ENCODE measurements at regions not wholly inside any gene's neighbourhood (a gene's known extent, or its start where the extent isn't known, plus 50 kb on each side); places are given as distances from the start of the nearest gene placed in this dataset.

DNA sequence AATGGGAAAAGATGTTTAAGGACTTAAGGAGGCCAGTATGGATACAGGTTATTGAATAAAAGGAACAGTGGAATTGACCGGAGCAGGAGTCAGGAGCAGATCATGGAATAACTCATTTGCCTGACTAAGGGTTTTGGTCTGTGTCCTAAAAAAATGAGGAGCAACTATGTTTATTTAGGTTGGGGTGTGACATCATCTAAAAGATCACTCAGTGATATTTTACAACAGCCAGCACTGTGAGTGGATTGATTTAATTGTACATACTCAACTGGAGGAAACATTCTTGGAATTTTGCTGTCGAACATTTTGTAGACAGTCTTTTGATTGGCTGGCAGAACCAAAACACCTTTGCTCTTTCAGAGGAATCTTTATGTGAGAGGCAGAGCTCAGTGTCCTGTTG lies 348.6 kb upstream of the CDIN1 start:
- TF ChIP-seq POLR2A (IDR thresholded peaks at IDR 0.05): no peak
- no peak overlapping the region for H3K27ac ChIP-seq
- whole genome bisulfite sequencing, 2 donors (ENCODE audit: low coverage in 1 of 2): 72 to 73% methylated on average over 2 of the region's 2 CpGs
- no peaks in the 10 kb centered on the region for H3K27me3 ChIP-seq
- no peaks in the 10 kb centered on the region for H3K4me1 ChIP-seq
- ATAC-seq: no peak
- no peak overlapping the region for H3K4me3 ChIP-seq
- H3K9me3 ChIP-seq: no peaks in the 10 kb centered on the region
- H3K36me3 ChIP-seq: no peaks in the 10 kb centered on the region

DNA sequence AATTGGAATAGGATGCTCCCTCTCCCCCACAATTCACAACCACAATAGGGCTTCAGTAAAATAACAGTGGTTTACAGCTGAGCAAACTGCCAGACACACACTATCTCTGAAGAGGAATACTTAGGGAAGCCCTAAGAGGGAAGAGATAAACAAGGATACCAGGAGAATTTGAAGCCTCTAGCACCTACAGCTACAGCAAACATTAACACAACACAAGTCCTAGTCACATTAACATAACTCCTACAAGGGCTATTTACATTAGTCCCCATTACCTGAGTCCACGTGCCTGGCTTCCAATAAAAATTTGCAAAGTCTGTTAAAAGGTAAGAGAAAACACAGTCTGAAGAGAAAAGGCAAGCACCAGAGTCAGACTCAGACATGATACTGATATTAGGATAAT lies 346.9 kb upstream of the CDIN1 start:
- Histone ChIP-seq H3K27ac (no peak overlapping the region), H3K9me3 (no peaks in the 10 kb centered on the region), H3K4me3 (no peak overlapping the region), H3K27me3 (no peaks in the 10 kb centered on the region), H3K4me1 (no peaks in the 10 kb centered on the region), H3K36me3 (no peaks in the 10 kb centered on the region)
- no peak for ATAC-seq
- TF ChIP-seq, protein P1, sequence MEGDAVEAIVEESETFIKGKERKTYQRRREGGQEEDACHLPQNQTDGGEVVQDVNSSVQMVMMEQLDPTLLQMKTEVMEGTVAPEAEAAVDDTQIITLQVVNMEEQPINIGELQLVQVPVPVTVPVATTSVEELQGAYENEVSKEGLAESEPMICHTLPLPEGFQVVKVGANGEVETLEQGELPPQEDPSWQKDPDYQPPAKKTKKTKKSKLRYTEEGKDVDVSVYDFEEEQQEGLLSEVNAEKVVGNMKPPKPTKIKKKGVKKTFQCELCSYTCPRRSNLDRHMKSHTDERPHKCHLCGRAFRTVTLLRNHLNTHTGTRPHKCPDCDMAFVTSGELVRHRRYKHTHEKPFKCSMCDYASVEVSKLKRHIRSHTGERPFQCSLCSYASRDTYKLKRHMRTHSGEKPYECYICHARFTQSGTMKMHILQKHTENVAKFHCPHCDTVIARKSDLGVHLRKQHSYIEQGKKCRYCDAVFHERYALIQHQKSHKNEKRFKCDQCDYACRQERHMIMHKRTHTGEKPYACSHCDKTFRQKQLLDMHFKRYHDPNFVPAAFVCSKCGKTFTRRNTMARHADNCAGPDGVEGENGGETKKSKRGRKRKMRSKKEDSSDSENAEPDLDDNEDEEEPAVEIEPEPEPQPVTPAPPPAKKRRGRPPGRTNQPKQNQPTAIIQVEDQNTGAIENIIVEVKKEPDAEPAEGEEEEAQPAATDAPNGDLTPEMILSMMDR (IDR thresholded peaks at IDR 0.05): no peak
- TF ChIP-seq EP300 (IDR thresholded peaks at IDR 0.05) (no peak), POLR2AphosphoS5 (IDR thresholded peaks at IDR 0.05) (no peak), POLR2A (IDR thresholded peaks at IDR 0.05) (no peak)
- WGBS, 2 donors (ENCODE audit: low coverage in 1 of 2): 42 to 67% methylated on average over 1 of the region's 1 CpG

DNA sequence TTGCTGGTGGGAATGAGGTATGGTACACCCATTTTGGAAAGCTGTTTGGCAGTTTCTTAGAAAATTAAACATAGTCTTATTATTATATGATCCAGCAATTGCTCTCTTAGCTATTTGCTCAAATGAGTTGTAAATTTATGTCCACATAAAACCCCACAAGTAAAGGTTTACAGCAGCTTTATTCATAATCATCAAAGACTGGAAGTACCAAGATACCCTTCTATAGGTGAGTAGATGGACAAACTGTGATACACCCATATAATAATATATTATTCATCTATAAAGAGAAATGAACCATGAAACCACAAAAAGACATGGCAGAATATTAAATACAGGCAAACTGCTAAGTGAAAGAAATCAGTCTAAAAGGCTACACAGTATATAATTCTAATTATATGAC lies 344.7 kb upstream of the CDIN1 start:
- Histone ChIP-seq H3K4me3 (no peak overlapping the region), H3K27me3 (no peaks in the 10 kb centered on the region), H3K36me3 (no peaks in the 10 kb centered on the region), H3K4me1 (no peaks in the 10 kb centered on the region), H3K9me3 (no peaks in the 10 kb centered on the region), H3K27ac (no peak overlapping the region)
- TF ChIP-seq POLR2A (IDR thresholded peaks at IDR 0.05): no peak
- TF ChIP-seq POLR2AphosphoS5 (IDR thresholded peaks at IDR 0.05): no peak
- TF ChIP-seq, protein P1 (IDR thresholded peaks at IDR 0.05): no peak
- TF ChIP-seq EP300 (IDR thresholded peaks at IDR 0.05): no peak
- no peak for ATAC-seq

DNA sequence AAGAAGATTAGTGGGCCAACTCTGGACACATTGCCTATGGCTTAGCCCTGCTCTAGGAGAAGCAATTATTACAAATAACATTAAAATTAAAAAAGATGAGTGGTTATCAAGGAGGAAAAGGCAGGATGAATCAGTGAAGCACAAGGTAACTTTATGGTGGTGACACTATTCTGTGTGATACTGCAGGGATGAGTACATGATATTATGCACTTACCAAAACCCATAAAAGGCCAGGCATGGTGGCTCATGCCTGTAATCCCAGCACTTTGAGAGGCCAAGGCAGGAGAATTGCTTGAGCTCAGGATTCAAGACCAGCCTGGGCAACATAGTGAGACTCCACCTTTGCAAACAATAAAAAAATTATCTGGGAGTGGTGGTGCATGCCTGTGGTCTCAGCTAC lies 344.3 kb upstream of the CDIN1 start:
- no peak for ATAC-seq
- H3K27ac ChIP-seq: no peak overlapping the region
- H3K36me3 ChIP-seq: no peaks in the 10 kb centered on the region
- no peaks in the 10 kb centered on the region for H3K4me1 ChIP-seq
- TF ChIP-seq POLR2AphosphoS5 (IDR thresholded peaks at IDR 0.05) (no peak), EP300 (IDR thresholded peaks at IDR 0.05) (no peak), POLR2A (IDR thresholded peaks at IDR 0.05) (no peak)
- TF ChIP-seq, protein P1 (IDR thresholded peaks at IDR 0.05): no peak
- no peak overlapping the region for H3K4me3 ChIP-seq
- H3K9me3 ChIP-seq: no peaks in the 10 kb centered on the region
- H3K27me3 ChIP-seq: no peaks in the 10 kb centered on the region

DNA sequence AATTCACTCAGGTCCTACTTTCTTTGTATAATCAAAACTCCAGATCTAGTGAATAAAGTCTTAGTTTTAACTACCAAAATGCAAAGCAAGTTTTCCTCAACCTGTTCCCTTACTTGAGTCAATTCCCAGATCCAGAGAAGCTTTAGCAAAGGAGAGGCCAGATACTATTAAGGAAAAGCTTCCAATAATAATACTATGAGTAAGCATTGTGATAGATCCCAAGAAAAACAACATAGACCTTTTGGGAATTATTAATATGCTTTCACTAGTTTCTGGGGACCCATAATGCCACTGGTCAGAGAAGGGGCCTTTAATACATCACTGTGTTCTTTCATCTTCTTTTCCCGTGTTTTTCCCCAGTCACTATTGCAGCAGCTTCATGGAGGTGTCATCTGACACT lies 339.9 kb upstream of the CDIN1 start:
- ATAC-seq: no peak
- Histone ChIP-seq H3K36me3 (no peaks in the 10 kb centered on the region), H3K9me3 (peaks cover 0 to 7% (median 0%) of the 10 kb centered on the region in 3 donors), H3K4me1 (no peaks in the 10 kb centered on the region), H3K4me3 (no peak overlapping the region), H3K27ac (no peak overlapping the region), H3K27me3 (no peaks in the 10 kb centered on the region)
- 50 to 57% methylated on average over 1 of the region's 1 CpG for WGBS, 2 donors (ENCODE audit: low coverage in 1 of 2)
- TF ChIP-seq POLR2AphosphoS5 (IDR thresholded peaks at IDR 0.05) (no peak), EP300 (IDR thresholded peaks at IDR 0.05) (no peak), POLR2A (IDR thresholded peaks at IDR 0.05) (no peak)
- TF ChIP-seq, protein P1 (IDR thresholded peaks at IDR 0.05): no peak

DNA sequence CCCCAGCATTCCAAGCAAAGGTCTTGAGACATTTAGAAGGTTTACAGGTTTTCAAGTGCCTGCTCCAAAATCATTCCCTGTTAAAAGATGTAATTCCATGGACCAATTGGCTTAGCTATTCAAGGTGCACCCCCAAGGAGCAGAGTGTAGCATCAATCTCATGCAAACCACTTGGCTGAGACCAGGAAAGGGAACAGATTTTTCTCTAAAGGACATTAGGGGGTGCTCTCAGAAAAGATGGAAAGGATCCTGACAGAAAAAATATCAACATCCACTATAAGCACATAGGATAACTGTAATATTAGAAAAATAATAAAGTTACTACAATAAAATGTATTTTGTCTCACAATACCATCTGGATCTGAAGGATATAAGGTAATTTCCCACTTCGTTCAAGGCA lies 328.0 kb upstream of the CDIN1 start:
- Histone ChIP-seq H3K27me3 (no peaks in the 10 kb centered on the region), H3K27ac (no peak overlapping the region), H3K36me3 (no peaks in the 10 kb centered on the region), H3K4me3 (no peak overlapping the region), H3K4me1 (no peaks in the 10 kb centered on the region), H3K9me3 (no peaks in the 10 kb centered on the region)
- no peak for ATAC-seq
- TF ChIP-seq EP300 (IDR thresholded peaks at IDR 0.05) (no peak), POLR2AphosphoS5 (IDR thresholded peaks at IDR 0.05) (no peak), POLR2A (IDR thresholded peaks at IDR 0.05) (no peak)
- TF ChIP-seq, protein P1 (IDR thresholded peaks at IDR 0.05): no peak
- WGBS, 2 donors (ENCODE audit: low coverage in 1 of 2): 79 to 81% methylated on average over 1 of the region's 1 CpG

All from gastroesophageal sphincter (tissue), 4 donors.